Activated gamma-delta T cell (primary cell): ENCODE measurements at regions not wholly inside any gene's neighbourhood (a gene's known extent, or its start where the extent isn't known, plus 50 kb on each side); places are given as distances from the start of the nearest gene placed in this dataset.
"Not testable (repeated sequence)": the region's sequence is repeated elsewhere in the genome, so short reads cannot be mapped to it uniquely, and the experiment has no call there.

ENCODE experiments used
- DNase-seq: peaks from one replicate; lab custom pipeline; 2025; lab: John Stamatoyannopoulos, UW

- no peak for DNase-seq
These were observed 1815.6 kb upstream of the LRRTM1 start for GRCh38 chr2:82120115-82120514.

GRCh38 chr2:82109418-82109817, 1804.9 kb upstream of the LRRTM1 start:
- no peak for DNase-seq

GRCh38 chr2:82098617-82099016, 1794.1 kb upstream of the LRRTM1 start:
- DNase-seq: no peak

GRCh38 chr2:82089518-82089917, 1785.0 kb upstream of the LRRTM1 start:
- DNase-seq: no peak

- no peak for DNase-seq
These were observed 1780.3 kb upstream of the LRRTM1 start for GRCh38 chr2:82084679-82085392.

- no peak for DNase-seq
These were observed 1771.3 kb upstream of the LRRTM1 start for GRCh38 chr2:82075875-82076274.

- DNase-seq: no peak
These were observed 1757.9 kb upstream of the LRRTM1 start for GRCh38 chr2:82062463-82062862.

- no peak for DNase-seq
These were observed 1751.3 kb upstream of the LRRTM1 start for GRCh38 chr2:82055846-82056245.

- no peak for DNase-seq
These were observed 1739.3 kb upstream of the LRRTM1 start for GRCh38 chr2:82043867-82044266.

GRCh38 chr2:82027921-82028615, 1723.5 kb upstream of the LRRTM1 start:
- no peak for DNase-seq

GRCh38 chr2:82023710-82024109, 1719.2 kb upstream of the LRRTM1 start:
- no peak for DNase-seq

GRCh38 chr2:82013641-82014040, 1709.1 kb upstream of the LRRTM1 start:
- DNase-seq: no peak

- DNase-seq: no peak
These were observed 1702.6 kb upstream of the LRRTM1 start for GRCh38 chr2:82007071-82007664.

GRCh38 chr2:82005889-82006288, 1701.3 kb upstream of the LRRTM1 start:
- DNase-seq: not testable (repeated sequence)

- no peak for DNase-seq
These were observed 1697.1 kb upstream of the LRRTM1 start for GRCh38 chr2:82001614-82002013.

GRCh38 chr2:82000606-82001005, 1696.1 kb upstream of the LRRTM1 start:
- no peak for DNase-seq

GRCh38 chr2:81996332-81996731, 1691.8 kb upstream of the LRRTM1 start:
- no peak for DNase-seq

GRCh38 chr2:81991282-81991681, 1686.7 kb upstream of the LRRTM1 start:
- no peak for DNase-seq

- DNase-seq: no peak
These were observed 1682.8 kb upstream of the LRRTM1 start for GRCh38 chr2:81987370-81987769.

- DNase-seq: no peak
These were observed 1680.6 kb upstream of the LRRTM1 start for GRCh38 chr2:81984969-81985637.

- no peak for DNase-seq
These were observed 1677.0 kb upstream of the LRRTM1 start for GRCh38 chr2:81981585-81981984.

GRCh38 chr2:81979086-81979485, 1674.5 kb upstream of the LRRTM1 start:
- no peak for DNase-seq

- DNase-seq: no peak
These were observed 1672.4 kb upstream of the LRRTM1 start for GRCh38 chr2:81976998-81977397.
